Skeletal muscle cell (primary cell): ENCODE measurements at regions not wholly inside any gene's neighbourhood (a gene's known extent, or its start where the extent isn't known, plus 50 kb on each side); places are given as distances from the start of the nearest gene placed in this dataset.

ENCODE experiments used
- DNase-seq: peaks from one replicate; pipeline ENCODE4 v3.0.0-alpha.2; 2010; ENCODE audit warnings: low read depth
- H3K4me3 ChIP-seq: 2 replicates; pipeline ENCODE4 v1.5.1; 2011; ENCODE audit warnings: low read depth, mild to moderate bottlenecking, control low read depth, low read length, moderate library complexity

- no peak for DNase-seq
- no peak overlapping the region for H3K4me3 ChIP-seq
Observed at GRCh38 chr17:72538443-72538842, 417.6 kb downstream of the SOX9 start.

- no peak for DNase-seq
- no peak overlapping the region for H3K4me3 ChIP-seq
Observed at GRCh38 chr17:72538901-72539352, 418.1 kb downstream of the SOX9 start.

- peak; percentile 10 for DNase-seq
- peak overlapping the region; percentile 22 for H3K4me3 ChIP-seq
Observed at GRCh38 chr17:72539981-72540897, 419.4 kb downstream of the SOX9 start.

GRCh38 chr17:72542317-72542716 lies 421.5 kb downstream of the SOX9 start:
- DNase-seq: no peak
- H3K4me3 ChIP-seq: no peak overlapping the region

GRCh38 chr17:72545766-72546165 lies 424.9 kb downstream of the SOX9 start:
- H3K4me3 ChIP-seq: no peak overlapping the region
- DNase-seq: no peak

GRCh38 chr17:72553051-72553755 lies 432.4 kb downstream of the SOX9 start:
- no peak for DNase-seq
- H3K4me3 ChIP-seq: no peak overlapping the region

- DNase-seq: no peak
- H3K4me3 ChIP-seq: no peak overlapping the region
Observed at GRCh38 chr17:72554508-72554907, 433.7 kb downstream of the SOX9 start.

- H3K4me3 ChIP-seq: no peak overlapping the region
- DNase-seq: no peak
Observed at GRCh38 chr17:72555052-72555451, 434.2 kb downstream of the SOX9 start.

GRCh38 chr17:72556944-72557826 lies 436.4 kb downstream of the SOX9 start:
- no peak overlapping the region for H3K4me3 ChIP-seq
- DNase-seq: no peak

- no peak overlapping the region for H3K4me3 ChIP-seq
- DNase-seq: no peak
Observed at GRCh38 chr17:72558971-72559476, 438.2 kb downstream of the SOX9 start.

- H3K4me3 ChIP-seq: no peak overlapping the region
- peak; percentile 4 for DNase-seq
Observed at GRCh38 chr17:72560303-72561247, 439.8 kb downstream of the SOX9 start.

GRCh38 chr17:72561266-72561665 lies 440.4 kb downstream of the SOX9 start:
- H3K4me3 ChIP-seq: no peak overlapping the region
- no peak for DNase-seq

GRCh38 chr17:72561680-72562079 lies 440.9 kb downstream of the SOX9 start:
- DNase-seq: no peak

GRCh38 chr17:72562615-72563188 lies 441.9 kb downstream of the SOX9 start:
- H3K4me3 ChIP-seq: no peak overlapping the region
- no peak for DNase-seq

More at GRCh38 chr17:72561680-72562079, 440.9 kb downstream of the SOX9 start:
- no peak overlapping the region for H3K4me3 ChIP-seq

GRCh38 chr17:72563952-72564351 lies 443.1 kb downstream of the SOX9 start:
- no peak overlapping the region for H3K4me3 ChIP-seq
- DNase-seq: no peak

GRCh38 chr17:72565006-72565405 lies 444.2 kb downstream of the SOX9 start:
- DNase-seq: no peak

GRCh38 chr17:72565758-72566157 lies 444.9 kb downstream of the SOX9 start:
- DNase-seq: no peak
- H3K4me3 ChIP-seq: no peak overlapping the region

More at GRCh38 chr17:72565006-72565405, 444.2 kb downstream of the SOX9 start:
- no peak overlapping the region for H3K4me3 ChIP-seq
